ENCODE measurements at regions not wholly inside any gene's neighbourhood (a gene's known extent, or its start where the extent isn't known, plus 50 kb on each side); places are given as distances from the start of the nearest gene placed in this dataset.
"Not testable (repeated sequence)": the region's sequence is repeated elsewhere in the genome, so short reads cannot be mapped to it uniquely, and the experiment has no call there.

- not testable (repeated sequence) for DNase-seq
These were observed 111.2 kb upstream of the CYLC1 start for GRCh38 chrX:83749736-83750135.

- DNase-seq = not testable (repeated sequence)
These were observed 110.5 kb upstream of the CYLC1 start for GRCh38 chrX:83750451-83750850.

- peak; percentile 31 for DNase-seq
These were observed 101.1 kb upstream of the CYLC1 start for GRCh38 chrX:83759872-83760271.

DNA sequence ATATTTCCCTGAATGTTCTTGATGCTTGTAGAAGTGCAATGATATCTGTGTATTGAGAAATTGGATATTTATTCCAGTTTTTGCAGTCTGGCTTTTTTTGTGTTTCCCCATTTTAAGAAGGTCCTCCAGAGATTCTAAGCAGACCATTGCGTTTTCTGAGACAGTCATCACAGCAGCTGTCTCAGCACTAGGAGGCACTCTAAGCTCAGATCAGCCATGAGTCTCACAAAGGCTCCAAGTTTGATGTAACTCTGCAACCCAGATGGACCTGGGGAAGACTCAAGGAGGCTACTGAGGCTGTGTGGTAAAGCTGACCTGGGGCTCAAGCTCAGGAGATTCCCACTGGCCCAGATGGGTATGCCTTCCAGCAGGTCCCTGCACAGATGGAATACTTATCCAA lies 89.3 kb upstream of the CYLC1 start:
- no peak for DNase-seq

Data from NCI-H69 (cell line).